CD4-positive, alpha-beta T cell treated with Interferon gamma for 1 hour (primary cell): ENCODE measurements at regions not wholly inside any gene's neighbourhood (a gene's known extent, or its start where the extent isn't known, plus 50 kb on each side); places are given as distances from the start of the nearest gene placed in this dataset.

Experiments
- DNase-seq: peaks from one replicate; pipeline ENCODE4 v3.0.0-alpha.2; 2020

DNA sequence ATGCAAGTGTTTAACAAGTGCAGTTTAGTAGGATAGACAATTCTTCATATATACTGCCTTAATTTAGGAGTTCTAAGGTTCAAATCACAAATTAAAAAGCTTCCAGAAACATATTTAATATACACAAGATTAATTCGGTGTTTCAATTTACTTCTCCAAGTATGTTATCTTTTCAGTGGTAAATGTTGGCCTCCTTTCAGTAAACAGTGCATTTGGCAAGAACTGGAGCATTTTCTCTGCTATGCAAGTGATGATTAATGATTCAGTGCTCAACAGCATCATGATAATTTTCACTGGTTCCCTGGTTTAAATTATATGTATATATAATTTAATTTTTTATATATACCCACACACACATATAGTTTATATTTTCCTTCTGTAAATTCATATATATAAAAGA lies 541.7 kb downstream of the EFNA5 start:
- DNase-seq = no peak

DNA sequence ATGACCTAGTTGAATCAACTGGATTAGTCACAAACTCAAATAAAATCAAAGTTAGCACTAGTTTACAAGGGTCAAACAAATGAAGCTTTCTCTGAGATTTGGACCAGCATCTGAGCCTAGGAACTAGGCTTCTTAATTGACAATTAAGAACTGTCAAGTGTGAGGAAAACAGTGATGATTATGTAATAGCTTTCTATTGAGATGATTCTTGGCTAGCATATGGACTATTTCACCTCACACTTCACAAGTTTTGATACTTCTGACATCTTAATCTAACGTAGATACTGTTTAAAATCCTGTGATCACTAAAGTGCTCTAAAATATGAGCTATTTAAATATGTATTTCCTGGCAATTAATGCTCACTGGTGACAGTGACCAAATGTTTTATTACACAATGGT lies 542.9 kb downstream of the EFNA5 start:
- DNase-seq = no peak

DNA sequence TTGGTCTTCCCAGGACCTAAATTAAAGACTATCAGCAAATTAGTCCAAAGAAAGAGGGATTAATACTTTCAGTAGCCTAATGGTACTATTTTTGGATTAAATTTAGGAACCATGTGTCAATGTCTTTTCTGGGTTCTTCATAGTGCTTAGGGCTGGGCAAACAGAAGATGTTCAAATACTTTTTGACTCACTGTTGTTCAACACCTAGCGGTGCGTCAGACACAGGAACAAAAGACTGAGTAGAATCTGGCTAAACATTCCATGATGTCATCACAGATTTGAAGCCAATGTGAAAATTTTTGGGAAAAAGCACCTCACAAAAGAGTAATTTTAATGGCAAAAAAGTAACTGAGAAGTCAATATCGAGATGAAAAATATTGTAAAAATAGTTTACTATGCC lies 544.4 kb downstream of the EFNA5 start:
- DNase-seq = no peak

DNA sequence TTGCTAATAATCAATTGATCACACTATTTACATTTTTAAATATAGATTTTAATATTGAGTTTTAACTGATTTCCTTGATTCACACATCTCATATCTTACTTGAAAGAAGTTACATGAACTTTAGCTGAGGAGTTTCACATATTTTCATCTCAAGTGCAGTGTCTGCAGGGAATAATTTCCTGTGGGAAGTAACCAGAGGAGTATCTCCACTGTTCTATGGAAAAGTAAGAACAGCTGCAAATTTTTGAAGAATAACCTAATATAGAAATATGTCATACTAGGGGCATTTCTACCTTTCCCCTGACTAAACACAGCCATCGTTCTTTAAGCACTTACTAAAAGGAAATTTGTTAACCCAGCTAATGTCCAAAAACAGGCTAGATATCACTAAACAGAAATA lies 546.4 kb downstream of the EFNA5 start:
- no peak for DNase-seq

DNA sequence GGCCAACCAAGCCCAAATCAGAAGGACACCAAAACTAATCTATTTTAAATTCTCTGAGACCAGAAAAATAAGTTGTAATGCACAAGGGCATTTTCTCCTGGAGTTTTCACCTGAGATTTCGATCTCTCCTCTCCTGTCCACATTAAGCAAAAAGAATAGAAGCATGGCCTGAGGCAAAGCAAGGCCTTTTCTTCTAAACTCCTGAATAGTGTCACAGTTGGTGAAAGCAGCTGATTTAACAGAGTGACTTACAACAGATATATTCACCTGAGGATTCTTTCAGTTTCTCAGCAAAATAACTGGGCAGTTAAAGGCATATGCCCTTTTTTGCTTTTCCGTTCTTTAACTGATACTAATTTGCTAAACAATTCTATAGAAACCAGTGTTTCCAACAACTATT lies 547.7 kb downstream of the EFNA5 start:
- DNase-seq = no peak

DNA sequence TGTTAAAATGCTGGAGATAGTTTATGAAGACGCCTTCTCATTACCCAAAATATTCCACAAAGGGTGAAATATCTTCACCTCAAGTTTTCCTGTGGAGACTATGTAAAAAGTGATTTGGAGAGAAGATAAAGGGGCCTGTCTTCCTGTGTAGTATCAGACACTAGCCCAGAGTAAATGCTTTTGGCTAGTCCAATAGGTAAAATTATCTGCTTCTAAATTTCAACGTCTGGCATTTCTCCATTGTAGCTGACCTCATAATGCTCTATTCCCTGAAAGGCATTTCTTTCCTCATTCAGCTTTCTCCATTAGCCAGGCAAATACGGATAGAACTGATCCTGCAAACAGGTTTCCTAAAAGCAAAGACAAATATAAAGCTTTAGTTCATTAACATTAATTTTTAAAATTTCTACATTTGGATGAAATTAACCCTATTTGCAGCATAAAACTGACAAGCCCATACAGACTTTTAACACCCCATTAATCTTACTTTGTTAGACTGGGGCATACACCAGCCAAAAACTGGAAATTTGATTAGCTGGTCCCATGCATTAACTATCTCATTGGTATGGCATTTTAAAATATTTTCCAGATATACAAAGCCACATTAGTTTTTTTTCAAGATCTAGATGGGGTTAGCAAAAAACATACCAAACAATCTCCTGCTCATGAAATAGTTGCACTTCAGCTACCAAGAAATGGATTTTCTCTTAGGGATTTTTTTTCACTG lies 548.8 kb downstream of the EFNA5 start:
- DNase-seq = no peak

DNA sequence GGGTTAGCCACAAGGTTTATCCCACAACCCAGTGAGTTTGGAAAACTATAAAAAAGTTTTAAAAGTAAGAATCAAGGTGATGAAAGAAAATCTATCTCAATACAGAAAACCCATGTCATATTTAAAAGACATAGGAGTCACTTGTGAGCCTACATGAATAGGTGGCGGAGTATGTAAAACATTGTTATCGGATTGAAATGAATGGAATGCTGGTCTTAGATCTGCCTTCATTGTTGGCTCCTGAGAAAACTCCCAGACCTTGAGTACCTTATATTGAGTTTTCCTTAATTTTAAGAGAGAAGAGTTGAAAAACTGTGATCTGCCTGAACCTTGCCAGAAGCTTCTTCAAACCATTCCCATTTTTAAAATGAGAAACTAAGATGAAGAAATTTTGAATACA lies 551.1 kb downstream of the EFNA5 start:
- DNase-seq = no peak

DNA sequence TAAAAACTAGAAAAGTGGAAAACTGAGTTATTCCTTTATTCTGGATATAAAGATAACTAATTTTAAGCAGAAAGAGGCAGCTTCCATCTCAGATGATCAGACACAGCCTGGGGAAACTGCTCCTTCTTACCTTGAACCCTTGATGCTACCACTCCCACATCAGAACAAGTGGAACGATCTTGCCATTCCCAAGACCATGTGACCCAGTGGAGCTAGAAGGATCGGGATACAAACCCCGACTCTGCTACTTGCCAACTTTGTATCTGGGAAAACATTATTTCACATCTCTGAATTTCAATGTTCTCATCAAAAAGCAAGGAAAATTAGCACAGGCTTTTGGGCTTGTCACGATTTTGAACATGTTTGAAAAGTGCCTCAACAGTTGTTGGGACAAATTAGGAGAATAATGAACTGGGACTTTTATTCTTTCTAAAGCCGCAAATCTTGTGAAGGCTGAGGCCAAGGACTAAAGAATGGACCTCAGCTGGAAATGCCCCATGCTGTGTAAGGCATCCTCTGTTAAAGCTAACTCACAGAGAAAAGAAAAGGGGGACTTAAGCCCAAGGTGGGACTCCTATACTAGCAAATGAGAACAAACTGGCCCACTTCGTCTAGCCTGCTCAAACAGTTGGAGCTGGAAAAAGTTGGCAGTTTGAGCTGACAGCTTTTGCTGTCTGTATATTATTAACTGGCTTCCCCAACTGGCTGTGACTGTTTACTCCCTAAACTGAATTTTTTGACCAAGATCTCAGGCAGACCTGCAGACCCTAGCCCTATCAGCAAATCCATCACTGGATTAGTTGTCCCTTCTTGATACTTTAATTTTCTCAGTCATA lies 552.3 kb downstream of the EFNA5 start:
- DNase-seq = no peak

DNA sequence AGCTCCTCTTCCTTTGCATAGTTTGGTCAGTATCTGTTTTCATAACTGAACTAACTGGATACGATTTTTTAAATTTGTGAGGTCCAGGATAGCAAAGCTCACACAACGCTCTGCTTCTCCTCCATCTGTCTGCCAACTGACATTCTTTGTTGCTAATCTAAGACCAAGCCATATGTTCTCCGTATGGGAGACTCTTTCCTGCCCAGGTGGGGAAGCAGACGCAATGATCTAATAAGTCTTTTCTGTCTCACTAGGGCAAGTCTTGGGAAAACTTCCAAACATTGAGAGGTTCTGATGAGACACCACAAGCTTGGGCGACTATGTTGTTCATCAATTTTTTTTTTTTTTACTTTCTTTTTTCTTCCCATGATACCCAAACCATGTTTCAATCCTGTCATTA lies 558.5 kb downstream of the EFNA5 start:
- DNase-seq = no peak

DNA sequence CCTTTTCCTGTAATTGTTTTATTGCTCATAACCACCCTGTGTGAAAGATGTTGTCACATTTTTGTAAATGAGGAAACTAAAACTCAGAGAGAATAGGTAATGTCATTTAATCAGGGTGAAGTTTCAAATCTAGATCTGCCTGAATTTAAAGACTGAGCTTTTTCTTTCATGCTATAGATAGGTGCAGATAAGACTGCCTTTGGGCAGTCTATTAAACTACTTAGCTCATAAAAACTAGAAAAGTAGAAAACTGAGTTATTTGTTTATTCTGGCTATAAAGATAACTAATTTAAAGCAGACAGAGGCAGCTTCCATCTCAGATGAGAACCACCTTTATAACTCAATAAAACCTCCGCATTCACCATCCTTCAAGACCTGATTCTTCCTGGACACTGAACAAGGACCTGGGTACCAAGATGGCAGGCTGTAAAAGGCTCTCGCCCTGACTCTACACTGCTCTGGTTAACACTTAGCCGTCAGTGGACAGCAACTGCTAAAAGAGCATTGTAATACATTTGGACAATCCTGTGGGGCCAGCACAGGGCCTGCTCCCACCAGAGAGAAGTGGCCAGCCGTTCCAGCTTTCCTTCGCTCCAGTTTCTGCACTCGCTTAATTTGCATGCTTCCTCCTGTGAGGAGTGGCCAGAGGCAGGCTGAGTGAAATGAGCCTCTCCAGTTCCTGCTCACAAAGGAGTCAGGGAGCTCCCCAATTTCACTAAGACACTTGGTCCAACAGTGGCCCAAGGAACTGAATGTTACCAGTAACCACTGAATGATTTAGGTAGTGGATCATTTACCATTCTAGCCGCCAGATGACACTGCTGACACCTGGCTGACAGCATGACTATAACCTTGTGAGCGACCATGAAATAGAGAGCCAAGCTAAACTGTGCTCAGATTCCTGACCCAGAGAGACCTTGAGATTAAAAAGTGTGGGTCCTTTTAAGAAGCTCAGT lies 566.4 kb downstream of the EFNA5 start:
- DNase-seq = no peak

DNA sequence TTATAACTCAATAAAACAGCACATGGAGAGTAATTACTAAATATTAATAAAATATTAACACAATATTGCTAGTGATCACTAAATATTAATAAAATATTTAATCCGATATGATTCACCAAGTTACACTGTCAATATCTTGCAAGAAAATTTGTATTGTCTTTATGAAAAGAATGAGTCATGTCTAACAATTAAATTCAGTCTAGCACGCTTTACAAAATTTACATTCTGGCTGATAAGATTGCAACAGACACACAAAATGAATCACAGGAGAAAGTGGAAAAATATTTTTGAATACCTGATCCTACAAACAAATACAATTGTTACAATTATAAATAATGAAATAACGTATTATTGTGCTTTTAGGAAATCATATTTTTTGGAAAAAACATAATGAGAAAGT lies 567.2 kb downstream of the EFNA5 start:
- DNase-seq = no peak

DNA sequence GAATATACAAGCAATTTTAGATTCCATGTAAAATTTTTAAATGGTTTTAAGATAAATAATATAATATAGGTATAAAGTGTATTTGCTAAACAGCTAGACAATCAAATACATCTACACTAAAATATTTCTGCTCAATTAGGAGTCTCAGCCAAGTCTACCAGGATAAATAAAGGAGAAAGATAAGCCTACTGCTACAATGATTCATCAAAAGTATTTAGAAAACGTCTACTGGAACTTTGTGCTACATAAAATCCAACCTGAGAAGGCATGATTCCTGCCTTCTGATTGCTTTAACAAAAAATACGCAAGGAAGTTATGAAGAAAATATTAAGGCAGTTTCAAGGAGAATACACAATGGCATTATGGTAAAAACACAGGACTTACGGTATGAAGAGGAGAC lies 570.6 kb downstream of the EFNA5 start:
- DNase-seq = no peak

DNA sequence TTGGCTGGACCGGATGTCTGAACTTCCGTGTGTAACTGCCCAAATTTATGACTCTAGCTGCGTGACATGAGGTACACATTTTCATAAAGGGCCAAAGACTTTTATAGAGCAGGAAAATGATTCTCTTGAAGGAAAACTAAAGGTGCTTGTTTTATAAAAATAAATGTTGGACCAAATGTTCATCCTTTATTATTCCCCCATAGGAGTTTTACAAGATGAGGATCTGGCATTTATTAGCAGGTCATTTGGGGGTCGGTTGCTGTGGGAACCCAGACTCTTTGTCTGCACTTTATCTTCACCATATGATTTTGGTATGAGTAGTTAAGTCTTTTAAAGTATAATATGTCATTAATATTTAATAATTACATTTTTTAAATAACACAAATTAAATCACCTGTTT lies 571.2 kb downstream of the EFNA5 start:
- DNase-seq = no peak

DNA sequence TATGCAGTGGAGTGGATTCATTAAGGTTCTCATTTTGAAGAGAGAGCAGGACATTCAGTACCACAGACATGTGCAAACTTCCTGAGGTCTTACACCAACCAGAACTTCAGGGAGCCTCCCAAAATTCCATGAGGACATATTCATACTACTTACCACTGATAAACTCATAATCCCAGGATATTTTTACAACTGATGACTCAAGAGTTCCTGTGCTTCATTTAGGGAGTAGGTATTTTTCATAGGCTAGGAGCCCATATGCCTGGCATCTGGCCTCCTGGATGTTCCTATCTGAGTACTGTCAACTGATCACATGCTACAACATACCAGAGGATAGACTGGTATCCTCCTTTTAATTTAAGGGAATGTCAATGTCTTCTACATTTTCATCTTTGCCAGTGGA lies 578.0 kb downstream of the EFNA5 start:
- DNase-seq = no peak

DNA sequence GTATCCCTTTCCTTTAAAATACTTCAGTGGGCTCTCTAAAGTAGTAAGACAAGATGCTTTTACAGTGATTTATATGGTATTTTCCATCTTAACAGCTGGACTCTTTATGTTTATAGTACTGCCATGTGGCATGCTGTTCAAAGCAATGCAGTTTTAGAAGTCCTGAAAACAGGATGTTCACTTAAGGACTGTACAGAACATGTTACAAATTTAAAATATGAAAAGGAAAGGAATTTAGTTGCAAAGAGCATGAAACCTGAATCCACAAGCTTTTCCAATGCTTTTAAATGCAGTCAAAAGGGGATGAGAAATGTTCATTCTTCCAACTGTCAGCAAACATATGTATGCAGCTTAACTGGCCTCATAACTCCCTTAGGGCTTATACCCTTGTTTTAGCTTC lies 580.2 kb downstream of the EFNA5 start:
- no peak for DNase-seq

DNA sequence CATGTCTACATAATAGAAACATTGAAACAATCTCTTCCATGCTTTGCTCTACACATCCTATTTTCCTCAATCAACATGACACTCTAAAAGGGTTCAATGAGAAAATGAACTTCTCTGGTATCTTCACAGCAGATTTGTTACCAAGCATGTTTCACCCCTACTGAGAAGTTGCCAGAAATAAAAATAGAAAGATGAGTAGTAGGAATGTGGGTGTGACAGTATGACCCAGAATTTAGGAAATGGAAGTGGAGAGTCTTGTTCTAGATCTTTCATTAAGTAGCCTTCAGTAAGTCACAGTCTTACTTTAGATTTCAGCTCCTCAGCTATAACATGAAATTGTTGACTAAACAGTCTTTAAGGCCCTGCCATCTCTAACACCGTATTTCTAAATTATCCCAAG lies 581.8 kb downstream of the EFNA5 start:
- DNase-seq = no peak

DNA sequence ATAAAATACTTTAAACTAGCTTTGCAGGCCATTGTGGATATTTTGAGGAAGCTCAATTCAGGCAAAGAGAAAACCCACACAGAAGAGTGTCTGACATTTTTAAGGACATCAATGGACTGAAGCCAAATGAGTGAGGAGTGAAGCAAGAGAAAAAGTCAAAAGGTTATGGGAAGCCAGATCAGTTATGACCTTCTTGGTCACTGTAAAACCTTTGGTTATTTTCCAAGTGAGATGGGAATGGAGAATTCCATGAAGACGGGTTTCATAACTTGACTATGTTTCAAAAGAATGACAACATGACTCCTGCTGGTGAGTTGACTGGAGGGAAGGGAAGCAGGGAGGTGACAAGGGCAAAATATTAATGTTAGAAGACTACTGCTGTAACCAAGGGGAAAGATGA lies 585.2 kb downstream of the EFNA5 start:
- no peak for DNase-seq

DNA sequence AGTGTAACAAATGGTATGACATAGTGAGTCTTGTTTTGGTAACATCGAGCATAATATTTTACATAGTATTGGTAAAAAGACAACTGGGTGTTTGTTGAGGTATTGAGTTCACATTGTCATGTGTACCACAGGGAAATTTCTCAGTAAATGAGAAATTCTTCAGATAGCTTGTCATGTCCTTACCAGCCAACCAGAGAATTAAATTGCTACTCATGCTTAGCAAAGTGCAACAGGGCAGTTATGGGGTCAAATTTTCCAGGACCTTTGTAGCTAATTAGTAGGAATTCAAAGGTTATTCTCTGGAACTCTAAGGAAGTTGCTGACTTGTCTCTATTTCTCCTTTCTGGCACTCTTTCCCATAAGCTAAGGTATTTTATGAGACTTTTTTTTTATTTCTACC lies 595.7 kb downstream of the EFNA5 start:
- DNase-seq = no peak

DNA sequence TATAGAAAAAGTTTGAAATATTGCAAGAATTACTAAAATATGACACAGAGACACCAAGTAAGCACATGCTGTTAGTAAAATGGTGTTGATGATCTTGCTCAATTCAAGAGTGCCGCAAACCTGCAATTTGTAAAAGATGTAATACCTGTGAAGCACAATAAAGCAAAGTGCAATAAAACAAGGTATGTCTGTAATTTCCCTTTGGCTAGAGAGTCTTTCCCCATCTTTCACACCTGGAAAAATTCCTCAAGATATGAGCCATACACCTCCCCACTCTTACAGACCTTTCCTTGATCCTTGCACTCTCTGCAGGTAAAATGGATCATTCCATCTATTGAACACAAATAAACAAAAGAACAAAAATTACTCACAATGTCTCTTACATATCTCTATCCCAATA lies 597.8 kb downstream of the EFNA5 start:
- no peak for DNase-seq

DNA sequence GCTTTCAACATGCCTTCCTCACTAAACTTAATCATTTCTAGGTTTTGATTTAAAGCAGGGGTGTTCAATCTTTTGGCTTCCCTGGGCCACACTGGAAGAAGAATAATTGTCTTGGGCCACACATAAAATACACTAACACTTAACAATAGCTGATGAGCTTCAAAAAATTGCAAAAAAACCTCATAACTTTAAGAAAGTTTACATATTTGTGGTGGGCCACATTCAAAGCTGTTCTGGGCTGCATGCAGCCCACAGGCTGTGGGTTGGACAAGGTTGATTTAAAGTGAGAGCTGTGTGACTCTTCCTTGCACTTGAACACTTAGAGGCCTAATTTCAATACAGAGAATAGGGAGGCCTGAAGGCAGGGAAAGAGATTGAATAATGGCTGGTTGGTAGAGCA lies 598.3 kb downstream of the EFNA5 start:
- DNase-seq = no peak

DNA sequence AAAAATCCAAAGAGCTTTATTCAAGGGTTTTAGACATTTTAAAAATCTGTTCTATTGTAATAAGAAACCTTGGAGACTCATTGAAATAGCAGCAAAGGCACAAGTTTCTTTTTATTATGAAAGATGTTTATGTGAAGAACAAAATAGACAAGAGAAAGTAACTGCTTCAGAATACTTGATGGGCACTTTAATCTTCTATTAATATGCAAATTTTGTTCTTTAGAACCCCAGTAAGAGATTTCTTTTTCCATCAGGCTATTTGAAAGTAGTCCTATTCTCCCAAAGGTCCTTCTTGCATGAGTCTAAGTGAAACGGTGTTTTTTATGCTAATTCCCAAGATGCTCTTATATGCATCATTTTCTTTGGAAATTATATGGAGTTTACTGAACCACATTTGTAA lies 602.0 kb downstream of the EFNA5 start:
- no peak for DNase-seq

DNA sequence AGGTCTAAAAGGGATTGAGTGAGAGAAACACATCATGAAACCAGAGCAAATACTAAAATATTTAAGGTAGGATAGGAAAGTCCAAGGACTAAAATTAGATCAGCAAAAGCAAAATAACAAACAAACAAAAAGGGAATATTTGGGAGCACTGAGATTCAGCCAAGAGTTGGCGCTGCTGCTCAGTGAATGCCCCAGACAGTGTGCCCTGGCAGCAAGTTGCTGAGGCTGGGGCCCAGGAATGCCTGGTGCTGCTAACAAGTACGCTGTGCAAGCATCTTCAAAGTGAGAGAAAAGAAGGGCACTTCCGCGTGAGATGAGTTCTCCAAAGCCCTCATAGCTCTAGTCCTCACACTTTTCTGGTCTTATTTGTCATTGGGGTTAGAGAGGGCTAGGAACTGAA lies 603.3 kb downstream of the EFNA5 start:
- DNase-seq = no peak

DNA sequence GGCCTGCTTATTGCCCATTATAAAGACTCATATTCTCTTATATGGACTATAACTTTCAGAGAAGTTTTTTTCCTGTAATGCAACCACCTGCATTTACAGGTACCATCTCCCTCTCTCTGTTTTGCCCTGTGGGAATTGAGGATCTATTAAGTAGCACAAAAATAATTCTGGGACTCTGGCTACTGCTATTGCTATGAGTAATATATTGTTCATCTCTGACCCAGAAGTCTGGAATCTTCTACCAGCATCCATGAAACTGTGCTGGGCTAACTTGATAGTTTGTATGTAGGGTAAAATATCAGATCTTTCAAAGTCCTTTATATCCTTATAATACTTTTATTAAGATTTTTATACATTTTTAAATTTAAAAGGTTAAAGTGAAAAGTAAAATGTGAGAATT lies 607.2 kb downstream of the EFNA5 start:
- no peak for DNase-seq

DNA sequence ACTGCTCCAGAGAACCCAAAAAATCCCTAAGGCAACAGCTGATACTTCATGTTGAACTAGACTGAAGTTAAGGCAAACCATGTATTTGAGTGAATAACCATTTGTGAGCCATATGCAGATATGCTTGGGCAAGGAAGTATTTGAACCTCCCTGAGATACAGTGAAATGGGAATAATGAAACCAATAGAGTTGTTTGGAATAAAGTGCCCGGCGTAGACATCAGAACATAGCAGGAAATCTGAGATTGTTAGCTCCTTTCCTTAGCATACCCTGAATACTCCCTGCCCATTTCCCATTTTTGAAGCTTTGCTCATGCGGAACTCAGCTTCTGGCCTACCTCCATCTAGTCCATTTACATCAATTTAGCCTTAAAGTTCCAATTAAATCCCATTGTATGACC lies 611.9 kb downstream of the EFNA5 start:
- DNase-seq = no peak
